H1 (cell line): ENCODE measurements at regions not wholly inside any gene's neighbourhood (a gene's known extent, or its start where the extent isn't known, plus 50 kb on each side); places are given as distances from the start of the nearest gene placed in this dataset.

Experiments
- CTCF ChIA-PET: fragments of 300-600 bp; sonication (Branson Sonifier 250); formaldehyde crosslinking; loops from one replicate; lab custom pipeline; 2021; ENCODE audit not compliant: partially characterized antibody; lab: Charles Lee
- POLR2A ChIA-PET: fragments of 300-600 bp; sonication (Branson Sonifier 250); formaldehyde crosslinking; loops from one replicate; lab custom pipeline; 2021; ENCODE audit warnings: inconsistent platforms; ENCODE audit not compliant: partially characterized antibody; lab: Charles Lee
- DNase-seq, 2 experiments: peaks; one replicate each; pipeline versions ENCODE4 v3.0.0 to v3.0.0-alpha.2; 2010 to 2022; ENCODE audit warnings: low spot score in 2 of 2, low read depth in 1 of 2, mixed read lengths in 1 of 2
- FAIRE-seq: peaks from 2 replicates; lab custom pipeline; 2011; peaks lifted over from hg19 to GRCh38; lab: Jason Lieb, UNC
- H2AFZ ChIP-seq: 2 replicates; pipeline ENCODE4 v1.8.1; 2012; ENCODE audit warnings: low read length, inconsistent platforms
- H2AK5ac ChIP-seq: 2 replicates; pipeline ENCODE4 v1.6.1; 2013; ENCODE audit warnings: low read depth, low read length
- H2BK120ac ChIP-seq: replicated peaks from 2 replicates; pipeline ENCODE3; 2013; ENCODE audit warnings: low read depth, low read length, inconsistent platforms
- H2BK12ac ChIP-seq: 2 replicates; pipeline ENCODE4 v1.6.1; 2013; ENCODE audit warnings: low read depth, low read length
- H2BK15ac ChIP-seq: 2 replicates; pipeline ENCODE4 v1.6.1; 2013; ENCODE audit warnings: low read length
- H2BK20ac ChIP-seq: 2 replicates; pipeline ENCODE4 v1.6.1; 2013; ENCODE audit warnings: low read length
- H2BK5ac ChIP-seq: 2 replicates; pipeline ENCODE4 v1.6.1; 2013; ENCODE audit warnings: low read depth, low read length
- H3K14ac ChIP-seq: 2 replicates; pipeline ENCODE4 v1.6.1; 2013; ENCODE audit warnings: inconsistent platforms; ENCODE audit not compliant: insufficient read length
- H3K18ac ChIP-seq: 2 replicates; pipeline ENCODE4 v1.6.1; 2013; ENCODE audit warnings: low read length; ENCODE audit errors: extremely low read depth
- H3K23ac ChIP-seq: 2 replicates; pipeline ENCODE4 v1.6.1; 2013; ENCODE audit warnings: inconsistent platforms; ENCODE audit not compliant: insufficient read length
- H3K23me2 ChIP-seq: 2 replicates; pipeline ENCODE4 v1.6.1; 2013; ENCODE audit warnings: low read depth, low read length
- H3K27ac ChIP-seq: 2 replicates; pipeline ENCODE4 v1.6.1; 2011; ENCODE audit warnings: low read depth, low read length, inconsistent platforms
- H3K27me3 ChIP-seq, 4 experiments: replicated peaks in 1 of 4; 1 replicate in 1 of 4; 2 replicates in 3 of 4; pipeline versions ENCODE4 v1.6.1 to v1.8.1; 2011 to 2013; ENCODE audit warnings: low read length in 3 of 4, mild to moderate bottlenecking in 3 of 4, inconsistent platforms in 2 of 4, mixed read lengths in 2 of 4, moderate library complexity in 1 of 4; ENCODE audit not compliant: control insufficient read depth in 3 of 4, insufficient read depth in 3 of 4; ENCODE audit errors: extremely low read depth in 1 of 4
- H3K36me3 ChIP-seq, 4 experiments: 2 replicates each; pipeline versions ENCODE4 v1.6.1 to v1.8.1; 2011 to 2013; ENCODE audit warnings: mild to moderate bottlenecking in 4 of 4, low read length in 3 of 4, moderate library complexity in 2 of 4, control low read depth in 1 of 4, inconsistent platforms in 1 of 4; ENCODE audit not compliant: insufficient read depth in 4 of 4, control insufficient read depth in 2 of 4
- H3K4ac ChIP-seq: replicated peaks from 2 replicates; pipeline ENCODE3; 2013; ENCODE audit warnings: low read length, low read depth, mixed read lengths, inconsistent platforms; ENCODE audit not compliant: insufficient read length
- H3K4me1 ChIP-seq, 4 experiments: replicated peaks in 1 of 4; 1 replicate in 1 of 4; 2 replicates in 3 of 4; pipeline versions ENCODE4 v1.6.1 to v1.8.1; 2011 to 2013; ENCODE audit warnings: low read length in 3 of 4, inconsistent platforms in 2 of 4, mixed read lengths in 1 of 4; ENCODE audit not compliant: insufficient read depth in 4 of 4, control insufficient read depth in 3 of 4
- H3K4me2 ChIP-seq, 2 experiments: 2 replicates each; pipeline versions ENCODE4 v1.6.1 to v1.8.1; 2011 to 2013; ENCODE audit warnings: low read depth in 2 of 2, low read length in 2 of 2, control low read depth in 1 of 2, inconsistent platforms in 1 of 2, mild to moderate bottlenecking in 1 of 2; ENCODE audit not compliant: insufficient read depth in 1 of 2
- H3K4me3 ChIP-seq, 4 experiments: fragments of 200-600, 300-600 bp in 1 of 4; sonication (generic), shearing (Covaris generic), sonication (Bioruptor Twin) in 1 of 4; 2 replicates each; pipeline versions ENCODE4 v1.5.1 to v1.8.1; 2011 to 2016; ENCODE audit warnings: low read length in 4 of 4, low read depth in 3 of 4, control low read depth in 2 of 4, inconsistent platforms in 2 of 4, mild to moderate bottlenecking in 2 of 4, mixed read lengths in 1 of 4, moderate library complexity in 1 of 4; ENCODE audit not compliant: insufficient read depth in 2 of 4; ENCODE audit errors: extremely low read depth in 1 of 4
- H3K56ac ChIP-seq: replicated peaks from 2 replicates; pipeline ENCODE3; 2013; ENCODE audit warnings: low read depth, mild to moderate bottlenecking, mixed read lengths, low read length, inconsistent platforms; ENCODE audit not compliant: insufficient read length
- H3K79me1 ChIP-seq: 2 replicates; pipeline ENCODE4 v1.6.1; 2013; ENCODE audit warnings: low read depth, low read length, control low read depth
- H3K79me2 ChIP-seq, 2 experiments: 2 replicates each; pipeline versions ENCODE4 v1.6.1 to v1.8.1; 2012 to 2013; ENCODE audit warnings: low read length in 2 of 2, mild to moderate bottlenecking in 2 of 2, inconsistent platforms in 1 of 2; ENCODE audit not compliant: insufficient read depth in 2 of 2, control insufficient read depth in 1 of 2
- H3K9ac ChIP-seq, 4 experiments: replicated peaks in 1 of 4; 1 replicate in 1 of 4; 2 replicates in 3 of 4; pipeline versions ENCODE4 v1.6.1 to v1.8.1; 2011 to 2013; ENCODE audit warnings: low read depth in 3 of 4, low read length in 3 of 4, control low read depth in 2 of 4, mild to moderate bottlenecking in 2 of 4, moderate library complexity in 2 of 4, inconsistent platforms in 1 of 4; ENCODE audit errors: extremely low read depth in 1 of 4
- H3K9me3 ChIP-seq, 2 experiments: 2 replicates each; pipeline versions ENCODE4 v1.6.1 to v1.8.1; 2012 to 2013; ENCODE audit warnings: mild to moderate bottlenecking in 2 of 2, moderate library complexity in 2 of 2, control low read depth in 1 of 2, inconsistent platforms in 1 of 2, low read depth in 1 of 2, low read length in 1 of 2, mixed read lengths in 1 of 2; ENCODE audit not compliant: insufficient read depth in 2 of 2
- H4K20me1 ChIP-seq, 2 experiments: replicated peaks in 1 of 2; 2 replicates each; pipeline versions ENCODE3 to v1.8.1; 2011 to 2013; ENCODE audit warnings: inconsistent platforms in 2 of 2, low read length in 2 of 2, mild to moderate bottlenecking in 1 of 2; ENCODE audit not compliant: insufficient read depth in 2 of 2, control insufficient read depth in 1 of 2
- H4K5ac ChIP-seq: 2 replicates; pipeline ENCODE4 v1.6.1; 2013; ENCODE audit warnings: low read length, low read depth, mixed read lengths, inconsistent platforms; ENCODE audit not compliant: insufficient read length
- H4K8ac ChIP-seq: 2 replicates; pipeline ENCODE4 v1.8.0; 2013; ENCODE audit warnings: mild to moderate bottlenecking, moderate library complexity, low read length, inconsistent platforms; ENCODE audit not compliant: insufficient read depth; ENCODE audit errors: extremely low read depth
- H4K91ac ChIP-seq: replicated peaks from 2 replicates; pipeline ENCODE3; 2013; ENCODE audit warnings: low read length, mixed read lengths, inconsistent platforms; ENCODE audit not compliant: insufficient read length
- BCL11A ChIP-seq, 2 experiments: IDR thresholded peaks; one replicate each; pipeline ENCODE4 v1.6.1; 2011; ENCODE audit warnings: low read depth in 2 of 2, low read length in 2 of 2, mild to moderate bottlenecking in 2 of 2
- BRCA1 ChIP-seq: IDR thresholded peaks from 2 replicates; pipeline ENCODE4 v1.6.1; 2012; ENCODE audit warnings: low read depth, low read length, improper control_type of control experiment
- EP300 ChIP-seq, 2 experiments: IDR thresholded peaks; 1 replicate in 1 of 2; 2 replicates in 1 of 2; pipeline ENCODE4 v1.6.1; 2011 to 2012; ENCODE audit warnings: low read depth in 2 of 2, low read length in 2 of 2, mild to moderate bottlenecking in 2 of 2, borderline replicate concordance in 1 of 2, inconsistent platforms in 1 of 2, moderate library complexity in 1 of 2
- EZH2 ChIP-seq: fragments of 200-600 bp; sonication (generic); IDR thresholded peaks from 2 replicates; pipeline ENCODE4 v1.7.1; 2012; ENCODE audit warnings: low read depth, mild to moderate bottlenecking, moderate library complexity, low read length, inconsistent platforms; ENCODE audit not compliant: severe bottlenecking
- HDAC6 ChIP-seq: IDR thresholded peaks from one replicate; pipeline ENCODE4 v1.7.1; 2012; ENCODE audit warnings: low read depth, mild to moderate bottlenecking, inconsistent platforms, low read length, moderate library complexity
- JUND ChIP-seq: IDR thresholded peaks from 2 replicates; pipeline ENCODE4 v1.6.1; 2011; ENCODE audit warnings: mild to moderate bottlenecking, improper control_type of control experiment, low read length
- RNF2 ChIP-seq: fragments of 200-900, 300-1000 bp; sonication (generic); IDR thresholded peaks from 2 replicates; pipeline ENCODE4 v1.7.1; 2016; ENCODE audit warnings: borderline replicate concordance, low read depth, mild to moderate bottlenecking, antibody characterized with exemption, low read length; ENCODE audit not compliant: poor library complexity, severe bottlenecking; ENCODE audit errors: missing control alignments
- SAP30 ChIP-seq: fragments of 300-600 bp; sonication (generic); IDR thresholded peaks from 2 replicates; pipeline ENCODE4 v1.7.1; 2012; ENCODE audit warnings: low read length, moderate library complexity, mild to moderate bottlenecking, inconsistent platforms; ENCODE audit not compliant: insufficient read depth, insufficient replicate concordance
- SIRT6 ChIP-seq: IDR thresholded peaks from one replicate; pipeline ENCODE4 v1.7.1; 2012; ENCODE audit warnings: low read length, inconsistent platforms
- TBP ChIP-seq: IDR thresholded peaks from 2 replicates; pipeline ENCODE4 v1.6.1; 2011; ENCODE audit warnings: low read depth, low read length, improper control_type of control experiment
- ZNF274 ChIP-seq: IDR thresholded peaks from 2 replicates; pipeline ENCODE4 v1.7.0; 2012; ENCODE audit warnings: low read length, borderline replicate concordance; ENCODE audit errors: extremely low read depth
- WGBS, 2 experiments: shearing (Covaris generic) in 1 of 2; methylation state at CpG; one replicate each; pipeline versions ENCODE4 v1.1.6 to v1.1.7; 2013 to 2015; ENCODE audit warnings: low lambda C conversion rate in 2 of 2, mixed read lengths in 2 of 2, inconsistent platforms in 1 of 2, low coverage in 1 of 2, missing lambda C conversion rate in 1 of 2; ENCODE audit not compliant: insufficient replicate concordance in 2 of 2, insufficient coverage in 1 of 2, insufficient read length in 1 of 2; ENCODE audit errors: extremely low coverage in 1 of 2, missing lambda C conversion rate in 1 of 2; 5-methylcytosine and 5-hydroxymethylcytosine counted together
- TF ChIP-seq, protein P1 (sequence below): IDR thresholded peaks from 2 replicates; pipeline ENCODE4 v1.6.1; 2011; ENCODE audit warnings: low read length, improper control_type of control experiment

DNA sequence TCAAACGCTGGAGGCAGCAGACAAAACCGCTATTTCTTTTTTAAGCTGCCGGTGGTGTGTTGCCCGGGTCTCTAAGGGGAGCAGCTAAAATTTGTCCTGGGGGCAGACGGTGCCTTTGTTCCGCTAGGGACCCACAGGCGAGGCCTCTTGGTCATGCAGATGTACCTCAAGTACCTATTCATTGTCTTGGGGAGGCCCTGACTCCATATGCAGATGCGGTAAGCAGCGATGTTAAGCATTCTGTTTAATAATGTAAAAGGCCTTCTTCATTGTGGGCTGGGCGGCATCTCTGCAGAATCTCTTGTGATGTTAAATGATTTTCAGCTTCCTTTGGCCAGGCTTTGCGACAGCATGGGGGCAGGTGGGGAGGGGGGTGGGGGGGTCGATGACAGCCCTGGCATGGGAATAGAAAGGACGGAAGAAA is 98.9 kb upstream of the PJA1 start:
- Histone ChIP-seq H4K91ac (no peak overlapping the region), H3K36me3 (no peaks in the 10 kb centered on the region), H4K8ac (no peak overlapping the region), H2AK5ac (no peak overlapping the region), H4K20me1 (peaks cover 0 to 2% of the 10 kb centered on the region in 2 experiments), H3K4me3 (no peak overlapping the region; a peak in 1 of 8 replicates), H3K9ac (no peak overlapping the region), H3K27me3 (peaks cover 34 to 67% (median 63%) of the 10 kb centered on the region in 4 experiments), H3K18ac (no peak overlapping the region), H2BK120ac (no peak overlapping the region), H3K27ac (no peak overlapping the region), H3K14ac (no peak overlapping the region), H2AFZ (no peak overlapping the region), H4K5ac (no peak overlapping the region), H3K79me1 (no peaks in the 10 kb centered on the region), H3K4ac (no peak overlapping the region), H2BK20ac (no peak overlapping the region), H3K4me1 (peaks cover 2 to 14% (median 6%) of the 10 kb centered on the region in 4 experiments; a peak in 5 of 7 replicates), H2BK12ac (no peak overlapping the region), H3K56ac (no peak overlapping the region), H2BK5ac (no peak overlapping the region), H3K23me2 (no peaks in the 10 kb centered on the region), H3K4me2 (peak overlapping the region; percentile 39 to 51; a peak in 2 of 4 replicates), H3K79me2 (no peaks in the 10 kb centered on the region), H2BK15ac (no peak overlapping the region), H3K9me3 (no peaks in the 10 kb centered on the region), H3K23ac (no peak overlapping the region)
- POLR2A ChIA-PET: interaction anchor here (0.6 to 1.1 kb wide), 3 partner anchors 9 to 417 kb away, joined by 3 to 4 read pairs (median 3); no protein-coding TSS in a partner anchor
- WGBS, 2 experiments: 0% methylated on average over 7 of the region's 13 CpGs; no CpG with 5 or more reads in 1 of the 2 experiments
- CTCF ChIA-PET: interaction anchor here (0.7 to 2.9 kb wide), 5 partner anchors 11 to 124 kb away, joined by 3 to 17 read pairs (median 4); no protein-coding TSS in a partner anchor
- peak; percentile 97 for FAIRE-seq
- peak; percentile 66 to 88 for DNase-seq
- TF ChIP-seq JUND (no peak), EZH2 (no peak), HDAC6 (no peak), RNF2 (no peak), SIRT6 (no peak), SAP30 (no peak), BRCA1 (no peak), TBP (no peak), BCL11A (IDR thresholded peaks at IDR 0.05; ENCODE audit: low read depth in 2 of 2, low read length in 2 of 2) (peak in 1 of 2 experiments; percentile 35), ZNF274 (no peak), EP300 (IDR thresholded peaks at IDR 0.05; ENCODE audit: borderline replicate concordance in 1 of 2, low read depth in 2 of 2, low read length in 2 of 2) (peak in 1 of 2 experiments; percentile 91; a peak in 1 of 3 replicates)
- TF ChIP-seq, protein P1, sequence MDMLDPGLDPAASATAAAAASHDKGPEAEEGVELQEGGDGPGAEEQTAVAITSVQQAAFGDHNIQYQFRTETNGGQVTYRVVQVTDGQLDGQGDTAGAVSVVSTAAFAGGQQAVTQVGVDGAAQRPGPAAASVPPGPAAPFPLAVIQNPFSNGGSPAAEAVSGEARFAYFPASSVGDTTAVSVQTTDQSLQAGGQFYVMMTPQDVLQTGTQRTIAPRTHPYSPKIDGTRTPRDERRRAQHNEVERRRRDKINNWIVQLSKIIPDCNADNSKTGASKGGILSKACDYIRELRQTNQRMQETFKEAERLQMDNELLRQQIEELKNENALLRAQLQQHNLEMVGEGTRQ: no peak
